ENCODE measurements at regions not wholly inside any gene's neighbourhood (a gene's known extent, or its start where the extent isn't known, plus 50 kb on each side); places are given as distances from the start of the nearest gene placed in this dataset.

GRCh38 chr18:25518716-25519053 is 166.7 kb upstream of the ZNF521 start:
- Histone ChIP-seq H3K4me3 (ENCODE audit: low read length in 2 of 2) (no peak overlapping the region), H3K36me3 (ENCODE audit: control insufficient read depth in 1 of 2, insufficient read depth in 2 of 2, low read length in 1 of 2) (no peaks in the 10 kb centered on the region), H3K27me3 (ENCODE audit: control insufficient read depth in 1 of 2, insufficient read depth in 2 of 2, low read length in 1 of 2) (no peaks in the 10 kb centered on the region), H3K4me1 (ENCODE audit: control insufficient read depth in 1 of 2, insufficient read depth in 2 of 2, low read length in 2 of 2) (no peaks in the 10 kb centered on the region), H3K27ac (ENCODE audit: low read depth in 1 of 2, low read length in 2 of 2) (no peak overlapping the region), H3K9me3 (ENCODE audit: control insufficient read depth, low read length) (no peaks in the 10 kb centered on the region)
- DNase-seq (no peak), ATAC-seq (ENCODE audit: low FRiP score) (no peak)
- 67 to 75% methylated on average over 3 of the region's 3 CpGs for WGBS, 2 donors
- intact Hi-C loops (cut with DNase I), result loop anchor here in 1 of 2 donors (10.0 kb wide), 1 partner anchor 64 kb away; no protein-coding TSS in a partner anchor

GRCh38 chr18:25517881-25518715 is 166.1 kb upstream of the ZNF521 start:
- Histone ChIP-seq H3K36me3 (ENCODE audit: control insufficient read depth in 1 of 2, insufficient read depth in 2 of 2, low read length in 1 of 2) (no peaks in the 10 kb centered on the region), H3K4me3 (ENCODE audit: low read length in 2 of 2) (no peak overlapping the region), H3K9me3 (ENCODE audit: control insufficient read depth, low read length) (no peaks in the 10 kb centered on the region), H3K4me1 (ENCODE audit: control insufficient read depth in 1 of 2, insufficient read depth in 2 of 2, low read length in 2 of 2) (no peaks in the 10 kb centered on the region), H3K27ac (ENCODE audit: low read depth in 1 of 2, low read length in 2 of 2) (no peak overlapping the region), H3K27me3 (ENCODE audit: control insufficient read depth in 1 of 2, insufficient read depth in 2 of 2, low read length in 1 of 2) (no peaks in the 10 kb centered on the region)
- no peak for DNase-seq
- ATAC-seq (ENCODE audit: low FRiP score), result no peak
- 3 to 6% methylated on average over 6 of the region's 6 CpGs for WGBS, 2 donors
- intact Hi-C loops (cut with DNase I), result loop anchor here in 1 of 2 donors (10.0 kb wide), 1 partner anchor 63 kb away; no protein-coding TSS in a partner anchor

GRCh38 chr18:25516747-25517498 is 165.0 kb upstream of the ZNF521 start:
- Histone ChIP-seq H3K27ac (ENCODE audit: low read depth in 1 of 2, low read length in 2 of 2) (no peak overlapping the region), H3K27me3 (ENCODE audit: control insufficient read depth in 1 of 2, insufficient read depth in 2 of 2, low read length in 1 of 2) (no peaks in the 10 kb centered on the region), H3K4me3 (ENCODE audit: low read length in 2 of 2) (no peak overlapping the region), H3K36me3 (ENCODE audit: control insufficient read depth in 1 of 2, insufficient read depth in 2 of 2, low read length in 1 of 2) (no peaks in the 10 kb centered on the region), H3K4me1 (ENCODE audit: control insufficient read depth in 1 of 2, insufficient read depth in 2 of 2, low read length in 2 of 2) (no peaks in the 10 kb centered on the region), H3K9me3 (ENCODE audit: control insufficient read depth, low read length) (no peaks in the 10 kb centered on the region)
- 67 to 70% methylated on average over 7 of the region's 7 CpGs for WGBS, 2 donors
- DNase-seq (no peak), ATAC-seq (ENCODE audit: low FRiP score) (no peak)
- intact Hi-C loops (cut with DNase I), result loop anchor here in 1 of 2 donors (10.0 kb wide), 1 partner anchor 62 kb away; no protein-coding TSS in a partner anchor

- Histone ChIP-seq H3K27ac (ENCODE audit: low read depth in 1 of 2, low read length in 2 of 2) (no peak overlapping the region), H3K9me3 (ENCODE audit: control insufficient read depth, low read length) (no peaks in the 10 kb centered on the region), H3K36me3 (ENCODE audit: control insufficient read depth in 1 of 2, insufficient read depth in 2 of 2, low read length in 1 of 2) (no peaks in the 10 kb centered on the region), H3K4me1 (ENCODE audit: control insufficient read depth in 1 of 2, insufficient read depth in 2 of 2, low read length in 2 of 2) (no peaks in the 10 kb centered on the region), H3K4me3 (ENCODE audit: low read length in 2 of 2) (no peak overlapping the region), H3K27me3 (ENCODE audit: control insufficient read depth in 1 of 2, insufficient read depth in 2 of 2, low read length in 1 of 2) (no peaks in the 10 kb centered on the region)
- ATAC-seq (ENCODE audit: low FRiP score) (no peak), DNase-seq (no peak)
- WGBS, 2 donors, result 53% methylated on average over 5 of the region's 5 CpGs
- intact Hi-C loops (cut with DNase I), result loop anchor here in 1 of 2 donors (10.0 kb wide), 1 partner anchor 61 kb away; no protein-coding TSS in a partner anchor
These were observed 164.2 kb upstream of the ZNF521 start for GRCh38 chr18:25516121-25516520.

GRCh38 chr18:25510096-25510495 is 158.1 kb upstream of the ZNF521 start:
- no peaks in the 10 kb centered on the region for H3K27me3 ChIP-seq (ENCODE audit: control insufficient read depth in 1 of 2, insufficient read depth in 2 of 2, low read length in 1 of 2)
- no peaks in the 10 kb centered on the region for H3K36me3 ChIP-seq (ENCODE audit: control insufficient read depth in 1 of 2, insufficient read depth in 2 of 2, low read length in 1 of 2)
- no peaks in the 10 kb centered on the region for H3K4me1 ChIP-seq (ENCODE audit: control insufficient read depth in 1 of 2, insufficient read depth in 2 of 2, low read length in 2 of 2)
- ATAC-seq (ENCODE audit: low FRiP score) (no peak), DNase-seq (no peak)
- H3K27ac ChIP-seq (ENCODE audit: low read depth in 1 of 2, low read length in 2 of 2), result no peak overlapping the region
- H3K9me3 ChIP-seq (ENCODE audit: control insufficient read depth, low read length), result no peaks in the 10 kb centered on the region
- H3K4me3 ChIP-seq (ENCODE audit: low read length in 2 of 2), result no peak overlapping the region
- WGBS, 2 donors, result 36 to 53% methylated on average over 2 of the region's 2 CpGs
- intact Hi-C loops (cut with DNase I), result loop anchor here in 1 of 2 donors (10.0 kb wide), 1 partner anchor 55 kb away; no protein-coding TSS in a partner anchor

GRCh38 chr18:25503567-25504081 is 151.7 kb upstream of the ZNF521 start:
- Histone ChIP-seq H3K27ac (ENCODE audit: low read depth in 1 of 2, low read length in 2 of 2) (no peak overlapping the region), H3K4me1 (ENCODE audit: control insufficient read depth in 1 of 2, insufficient read depth in 2 of 2, low read length in 2 of 2) (no peaks in the 10 kb centered on the region), H3K4me3 (ENCODE audit: low read length in 2 of 2) (peak overlapping the region; percentile 33 to 47), H3K9me3 (ENCODE audit: control insufficient read depth, low read length) (no peaks in the 10 kb centered on the region), H3K27me3 (ENCODE audit: control insufficient read depth in 1 of 2, insufficient read depth in 2 of 2, low read length in 1 of 2) (no peaks in the 10 kb centered on the region), H3K36me3 (ENCODE audit: control insufficient read depth in 1 of 2, insufficient read depth in 2 of 2, low read length in 1 of 2) (no peaks in the 10 kb centered on the region)
- ATAC-seq (ENCODE audit: low FRiP score), result peak; percentile 90
- 1 to 3% methylated on average over 11 of the region's 11 CpGs for WGBS, 2 donors
- intact Hi-C loops (cut with DNase I), result loop anchor here in 1 of 2 donors (5.0 kb wide), 1 partner anchor 151 kb away; the partner anchor contains the start of gene ZNF521
- DNase-seq, result peak; percentile 60 to 75

GRCh38 chr18:25497151-25497794 is 145.3 kb upstream of the ZNF521 start:
- H3K4me3 ChIP-seq (ENCODE audit: low read length in 2 of 2), result no peak overlapping the region
- H3K27me3 ChIP-seq (ENCODE audit: control insufficient read depth in 1 of 2, insufficient read depth in 2 of 2, low read length in 1 of 2), result no peaks in the 10 kb centered on the region
- DNase-seq (no peak), ATAC-seq (ENCODE audit: low FRiP score) (no peak)
- 80 to 82% methylated on average over 2 of the region's 2 CpGs for WGBS, 2 donors
- no peaks in the 10 kb centered on the region for H3K4me1 ChIP-seq (ENCODE audit: control insufficient read depth in 1 of 2, insufficient read depth in 2 of 2, low read length in 2 of 2)
- H3K36me3 ChIP-seq (ENCODE audit: control insufficient read depth in 1 of 2, insufficient read depth in 2 of 2, low read length in 1 of 2), result no peaks in the 10 kb centered on the region
- H3K27ac ChIP-seq (ENCODE audit: low read depth in 1 of 2, low read length in 2 of 2), result no peak overlapping the region
- intact Hi-C loops (cut with DNase I), result no loop called here
- no peaks in the 10 kb centered on the region for H3K9me3 ChIP-seq (ENCODE audit: control insufficient read depth, low read length)

- intact Hi-C loops (cut with DNase I), result no loop called here
- WGBS, 2 donors, result 23 to 41% methylated on average over 2 of the region's 2 CpGs
- Histone ChIP-seq H3K27me3 (ENCODE audit: control insufficient read depth in 1 of 2, insufficient read depth in 2 of 2, low read length in 1 of 2) (no peaks in the 10 kb centered on the region), H3K4me3 (ENCODE audit: low read length in 2 of 2) (no peak overlapping the region), H3K4me1 (ENCODE audit: control insufficient read depth in 1 of 2, insufficient read depth in 2 of 2, low read length in 2 of 2) (no peaks in the 10 kb centered on the region), H3K9me3 (ENCODE audit: control insufficient read depth, low read length) (no peaks in the 10 kb centered on the region), H3K36me3 (ENCODE audit: control insufficient read depth in 1 of 2, insufficient read depth in 2 of 2, low read length in 1 of 2) (no peaks in the 10 kb centered on the region), H3K27ac (ENCODE audit: low read depth in 1 of 2, low read length in 2 of 2) (no peak overlapping the region)
- no peak for ATAC-seq (ENCODE audit: low FRiP score)
- DNase-seq, result no peak
These were observed 144.6 kb upstream of the ZNF521 start for GRCh38 chr18:25496544-25496943.
